GM12878 (cell line): ENCODE measurements at regions not wholly inside any gene's neighbourhood (a gene's known extent, or its start where the extent isn't known, plus 50 kb on each side); places are given as distances from the start of the nearest gene placed in this dataset.

Experiments used
- ATAC-seq: fragments of 200-7000 bp; cut with Tn5 transposase; 3 replicates; pipeline ENCODE4 v1.9.1; 2020; ENCODE audit warnings: mild to moderate bottlenecking, moderate library complexity
- BruUV-seq: library from RNA; stranded (reverse); fragments of 400-500 nt; replicated peaks from 2 replicates; lab custom pipeline; 2021; lab: Mats Ljungman, UMichigan
- CTCF ChIA-PET: fragments of 300-600 bp; sonication (Branson Sonifier 250); formaldehyde crosslinking; extraction: SDS; loops from one replicate; lab custom pipeline; 2021; ENCODE audit warnings: inconsistent platforms; lab: Yijun Ruan, JAX
- POLR2A ChIA-PET: fragments of 350-600 bp; formaldehyde crosslinking; extraction: SDS; loops from one replicate; lab custom pipeline; 2021; ENCODE audit warnings: inconsistent platforms; lab: Charles Lee
- RAD21 ChIA-PET: fragments of 300-600 bp; sonication (Branson Sonifier 250); formaldehyde crosslinking; loops from one replicate; lab custom pipeline; 2023; ENCODE audit warnings: antibody characterized with exemption; ENCODE audit not compliant: unreplicated experiment; lab: Charles Lee
- SMC1A ChIA-PET: fragments of 300-600 bp; sonication (Branson Sonifier 250); formaldehyde crosslinking; loops from one replicate; lab custom pipeline; 2023; ENCODE audit not compliant: unreplicated experiment, uncharacterized antibody; lab: Charles Lee
- DNase-seq: peaks from one replicate; pipeline ENCODE4 v3.0.0-alpha.2; 2011; ENCODE audit warnings: low read depth, low spot score
- FAIRE-seq: peaks from 3 replicates; lab custom pipeline; 2011; peaks lifted over from hg19 to GRCh38; lab: Jason Lieb, UNC
- H2AFZ ChIP-seq: 2 replicates; pipeline ENCODE4 v1.6.0; 2011; ENCODE audit warnings: low read depth, low read length, control low read depth; ENCODE audit not compliant: control insufficient read depth
- H3K27ac ChIP-seq: 2 replicates; pipeline ENCODE4 v1.5.1; 2011; ENCODE audit warnings: control low read depth; ENCODE audit not compliant: control insufficient read depth, insufficient read depth
- H3K27me3 ChIP-seq, 2 experiments: replicated peaks in 1 of 2; 2 replicates each; pipeline versions ENCODE4 v1.6.0 to v1.6.1; 2011; ENCODE audit warnings: low read length in 1 of 2; ENCODE audit not compliant: control insufficient read depth in 2 of 2, insufficient read depth in 2 of 2
- H3K36me3 ChIP-seq, 2 experiments: 2 replicates each; pipeline ENCODE4 v1.5.1; 2011; ENCODE audit warnings: low read length in 1 of 2; ENCODE audit not compliant: control insufficient read depth in 2 of 2, insufficient read depth in 2 of 2
- H3K4me1 ChIP-seq: 2 replicates; pipeline ENCODE4 v1.6.1; 2011; ENCODE audit warnings: mild to moderate bottlenecking, low read length, moderate library complexity, mixed read lengths; ENCODE audit not compliant: control insufficient read depth, insufficient read depth
- H3K4me2 ChIP-seq: 2 replicates; pipeline ENCODE4 v1.6.0; 2011; ENCODE audit warnings: control low read depth; ENCODE audit not compliant: control insufficient read depth, insufficient read depth
- H3K4me3 ChIP-seq: fragments of 200-600 bp; sonication (generic); 2 replicates; pipeline ENCODE4 v1.5.1; 2016
- H3K79me2 ChIP-seq: 2 replicates; pipeline ENCODE4 v1.6.0; 2011; ENCODE audit warnings: low read length; ENCODE audit not compliant: control insufficient read depth, insufficient read depth
- H3K9ac ChIP-seq: 2 replicates; pipeline ENCODE4 v1.8.0; 2011; ENCODE audit warnings: low read length, control low read depth, mixed read lengths; ENCODE audit not compliant: control insufficient read depth, insufficient read depth
- H3K9me3 ChIP-seq: replicated peaks from 3 replicates; pipeline ENCODE4 v1.5.1; 2011; ENCODE audit warnings: mild to moderate bottlenecking, low read length; ENCODE audit not compliant: control insufficient read depth, insufficient read depth
- H4K20me1 ChIP-seq: 2 replicates; pipeline ENCODE4 v1.6.0; 2011; ENCODE audit not compliant: control insufficient read depth, insufficient read depth
- BMI1 ChIP-seq: fragments of 450-650 bp; IDR thresholded peaks from 2 replicates; pipeline ENCODE4 v1.6.1; 2016; ENCODE audit warnings: mild to moderate bottlenecking, moderate library complexity, borderline replicate concordance
- CBX5 ChIP-seq: sonication (generic); IDR thresholded peaks from 2 replicates; pipeline ENCODE4 v1.6.1; 2016; ENCODE audit warnings: low read depth, moderate library complexity, mild to moderate bottlenecking, inconsistent platforms
- MYC ChIP-seq: IDR thresholded peaks from 2 replicates; pipeline ENCODE4 v1.6.1; 2011; ENCODE audit warnings: mild to moderate bottlenecking, low read length, moderate library complexity, inconsistent platforms; ENCODE audit not compliant: insufficient read depth, insufficient replicate concordance, insufficient read length, severe bottlenecking
- NFIC ChIP-seq: IDR thresholded peaks from 2 replicates; pipeline ENCODE4 v1.6.1; 2012; ENCODE audit warnings: low read depth, mild to moderate bottlenecking, inconsistent platforms, low read length, moderate library complexity
- NFYA ChIP-seq: IDR thresholded peaks from 2 replicates; pipeline ENCODE4 v1.6.1; 2011; ENCODE audit warnings: low read depth, mild to moderate bottlenecking, low read length, improper control_type of control experiment, borderline replicate concordance
- NR2C2 ChIP-seq: IDR thresholded peaks from 2 replicates; pipeline ENCODE4 v1.6.1; 2011; ENCODE audit warnings: borderline replicate concordance, low read depth; ENCODE audit not compliant: control insufficient read depth, insufficient read length
- PAX5 ChIP-seq: IDR thresholded peaks from 2 replicates; pipeline ENCODE4 v1.6.1; 2011; ENCODE audit warnings: low read depth, low read length, borderline replicate concordance
- PML ChIP-seq: IDR thresholded peaks from 2 replicates; pipeline ENCODE4 v1.6.1; 2012; ENCODE audit warnings: low read length, inconsistent platforms
- RUNX3 ChIP-seq: IDR thresholded peaks from 2 replicates; pipeline ENCODE4 v1.6.1; 2012; ENCODE audit warnings: low read length, inconsistent platforms
- SMAD5 ChIP-seq: IDR thresholded peaks from 2 replicates; pipeline ENCODE4 v1.6.1; 2016; ENCODE audit warnings: antibody characterized with exemption, low read depth
- SUPT20H ChIP-seq: IDR thresholded peaks from 2 replicates; pipeline ENCODE4 v1.6.1; 2011; ENCODE audit warnings: low read depth, mild to moderate bottlenecking, low read length, moderate library complexity, borderline replicate concordance; ENCODE audit not compliant: control insufficient read depth
- YBX1 ChIP-seq: fragments of 450-650 bp; IDR thresholded peaks from 2 replicates; pipeline ENCODE4 v1.6.1; 2016; ENCODE audit warnings: antibody characterized with exemption
- YY1 ChIP-seq: IDR thresholded peaks from 2 replicates; pipeline ENCODE4 v1.6.1; 2011; ENCODE audit warnings: low read depth, mild to moderate bottlenecking, low read length
- ZNF24 ChIP-seq: fragments of 450-650 bp; IDR thresholded peaks from 2 replicates; pipeline ENCODE4 v1.6.1; 2017; ENCODE audit warnings: antibody characterized with exemption, mild to moderate bottlenecking
- WGBS: methylation state at CpG from one replicate; pipeline ENCODE4 v1.1.6; 2016; ENCODE audit warnings: low lambda C conversion rate; ENCODE audit not compliant: insufficient replicate concordance, insufficient coverage; ENCODE audit errors: missing lambda C conversion rate; 5-methylcytosine and 5-hydroxymethylcytosine counted together
- in situ Hi-C: fragments of 300-500 bp; cut with MboI; formaldehyde crosslinking; loops from 9 replicates; pipeline ENCODE4 v1.14.3; 2018; ENCODE audit warnings: mixed read lengths
- intact Hi-C: fragments of 100-400 bp; cut with micrococcal nuclease; formaldehyde crosslinking; loops from one replicate; pipeline ENCODE4 v1.14.2; 2022; ENCODE audit not compliant: unreplicated experiment
- TF ChIP-seq, protein P1 (sequence below): IDR thresholded peaks from 2 replicates; pipeline ENCODE4 v1.6.1; 2011; ENCODE audit warnings: borderline replicate concordance, low read depth, mild to moderate bottlenecking, moderate library complexity, low read length; ENCODE audit not compliant: insufficient read depth, poor library complexity, severe bottlenecking
- TF ChIP-seq, protein P2 (sequence below): fragments of 150-350 bp; IDR thresholded peaks from 2 replicates; pipeline ENCODE4 v1.6.1; 2014; ENCODE audit warnings: mild to moderate bottlenecking, low read depth, low read length
- TF ChIP-seq, protein P3 (sequence below): fragments of 450-650 bp; IDR thresholded peaks from 2 replicates; pipeline ENCODE4 v1.6.1; 2017; ENCODE audit warnings: mild to moderate bottlenecking, low read depth, inconsistent platforms; ENCODE audit not compliant: poor library complexity, severe bottlenecking

DNA sequence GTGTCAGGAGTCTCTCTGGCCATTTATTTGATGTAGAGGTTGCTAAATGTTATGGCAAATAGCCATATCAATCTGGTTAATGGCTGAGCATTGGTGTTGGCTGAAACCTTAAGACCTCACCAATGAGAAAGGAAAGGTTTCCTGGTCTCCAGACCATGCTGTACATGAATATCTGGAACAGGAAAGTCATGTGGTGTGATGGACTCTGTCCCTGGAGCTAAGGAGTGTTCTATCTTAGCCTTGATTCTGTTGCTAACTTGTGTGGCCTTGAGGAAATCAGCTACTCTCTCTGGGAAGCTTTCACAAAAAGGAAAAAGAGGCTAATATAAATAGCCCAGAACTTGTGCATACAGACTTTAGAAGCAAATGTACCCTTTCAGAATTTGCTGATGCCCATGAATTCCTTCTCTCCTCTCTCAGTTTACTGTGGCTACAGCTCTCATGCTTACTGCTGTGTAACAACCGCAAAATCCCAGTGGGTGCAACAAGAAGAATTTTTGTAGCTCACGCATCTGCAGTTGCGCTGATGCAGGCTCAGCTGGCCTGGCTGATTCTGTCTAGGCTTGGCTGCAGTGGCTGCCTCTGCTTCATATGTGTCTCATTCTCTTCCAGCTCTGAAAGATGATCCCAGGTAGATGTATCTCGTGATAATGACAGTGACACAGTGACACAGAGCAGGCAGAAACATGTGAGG lies 287.5 kb downstream of the NPIPA8 start:
- Histone ChIP-seq H3K4me2 (no peak overlapping the region), H3K27ac (no peak overlapping the region), H3K9ac (no peak overlapping the region), H3K27me3 (no peaks in the 10 kb centered on the region), H2AFZ (no peak overlapping the region), H3K4me1 (no peaks in the 10 kb centered on the region), H4K20me1 (no peaks in the 10 kb centered on the region), H3K79me2 (no peaks in the 10 kb centered on the region), H3K4me3 (no peak overlapping the region), H3K9me3 (no peaks in the 10 kb centered on the region), H3K36me3 (no peaks in the 10 kb centered on the region)
- TF ChIP-seq BMI1: no peak
- no peak for TF ChIP-seq NFYA
- no peak for TF ChIP-seq MYC
- no peak for TF ChIP-seq PAX5
- no peak for TF ChIP-seq YY1
- TF ChIP-seq RUNX3: no peak
- TF ChIP-seq, protein P1, sequence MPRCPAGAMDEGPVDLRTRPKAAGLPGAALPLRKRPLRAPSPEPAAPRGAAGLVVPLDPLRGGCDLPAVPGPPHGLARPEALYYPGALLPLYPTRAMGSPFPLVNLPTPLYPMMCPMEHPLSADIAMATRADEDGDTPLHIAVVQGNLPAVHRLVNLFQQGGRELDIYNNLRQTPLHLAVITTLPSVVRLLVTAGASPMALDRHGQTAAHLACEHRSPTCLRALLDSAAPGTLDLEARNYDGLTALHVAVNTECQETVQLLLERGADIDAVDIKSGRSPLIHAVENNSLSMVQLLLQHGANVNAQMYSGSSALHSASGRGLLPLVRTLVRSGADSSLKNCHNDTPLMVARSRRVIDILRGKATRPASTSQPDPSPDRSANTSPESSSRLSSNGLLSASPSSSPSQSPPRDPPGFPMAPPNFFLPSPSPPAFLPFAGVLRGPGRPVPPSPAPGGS: no peak
- TF ChIP-seq YBX1: no peak
- no peak for TF ChIP-seq SUPT20H
- TF ChIP-seq, protein P2, sequence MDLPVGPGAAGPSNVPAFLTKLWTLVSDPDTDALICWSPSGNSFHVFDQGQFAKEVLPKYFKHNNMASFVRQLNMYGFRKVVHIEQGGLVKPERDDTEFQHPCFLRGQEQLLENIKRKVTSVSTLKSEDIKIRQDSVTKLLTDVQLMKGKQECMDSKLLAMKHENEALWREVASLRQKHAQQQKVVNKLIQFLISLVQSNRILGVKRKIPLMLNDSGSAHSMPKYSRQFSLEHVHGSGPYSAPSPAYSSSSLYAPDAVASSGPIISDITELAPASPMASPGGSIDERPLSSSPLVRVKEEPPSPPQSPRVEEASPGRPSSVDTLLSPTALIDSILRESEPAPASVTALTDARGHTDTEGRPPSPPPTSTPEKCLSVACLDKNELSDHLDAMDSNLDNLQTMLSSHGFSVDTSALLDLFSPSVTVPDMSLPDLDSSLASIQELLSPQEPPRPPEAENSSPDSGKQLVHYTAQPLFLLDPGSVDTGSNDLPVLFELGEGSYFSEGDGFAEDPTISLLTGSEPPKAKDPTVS: no peak
- TF ChIP-seq NR2C2: no peak
- TF ChIP-seq ZNF24: no peak
- TF ChIP-seq NFIC: no peak
- TF ChIP-seq CBX5: no peak
- TF ChIP-seq, protein P3, sequence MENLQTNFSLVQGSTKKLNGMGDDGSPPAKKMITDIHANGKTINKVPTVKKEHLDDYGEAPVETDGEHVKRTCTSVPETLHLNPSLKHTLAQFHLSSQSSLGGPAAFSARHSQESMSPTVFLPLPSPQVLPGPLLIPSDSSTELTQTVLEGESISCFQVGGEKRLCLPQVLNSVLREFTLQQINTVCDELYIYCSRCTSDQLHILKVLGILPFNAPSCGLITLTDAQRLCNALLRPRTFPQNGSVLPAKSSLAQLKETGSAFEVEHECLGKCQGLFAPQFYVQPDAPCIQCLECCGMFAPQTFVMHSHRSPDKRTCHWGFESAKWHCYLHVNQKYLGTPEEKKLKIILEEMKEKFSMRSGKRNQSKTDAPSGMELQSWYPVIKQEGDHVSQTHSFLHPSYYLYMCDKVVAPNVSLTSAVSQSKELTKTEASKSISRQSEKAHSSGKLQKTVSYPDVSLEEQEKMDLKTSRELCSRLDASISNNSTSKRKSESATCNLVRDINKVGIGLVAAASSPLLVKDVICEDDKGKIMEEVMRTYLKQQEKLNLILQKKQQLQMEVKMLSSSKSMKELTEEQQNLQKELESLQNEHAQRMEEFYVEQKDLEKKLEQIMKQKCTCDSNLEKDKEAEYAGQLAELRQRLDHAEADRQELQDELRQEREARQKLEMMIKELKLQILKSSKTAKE: no peak
- TF ChIP-seq SMAD5: no peak
- no peak for TF ChIP-seq PML
- in situ Hi-C loops: no loop called here
- no peak for DNase-seq
- WGBS: 75% methylated on average over 4 of the region's 4 CpGs
- POLR2A ChIA-PET: no interaction called here
- SMC1A ChIA-PET: no interaction called here
- intact Hi-C loops: no loop called here
- RAD21 ChIA-PET: no interaction called here
- BruUV-seq: no TSS peak
- ATAC-seq: no peak
- FAIRE-seq: no peak
- CTCF ChIA-PET: interaction anchor here (1.4 kb wide), 1 partner anchor 9 kb away, joined by 3 read pairs; no protein-coding TSS in a partner anchor
